ENCODE measurements at regions not wholly inside any gene's neighbourhood (a gene's known extent, or its start where the extent isn't known, plus 50 kb on each side); places are given as distances from the start of the nearest gene placed in this dataset.

- no peaks in the 10 kb centered on the region for H3K9me3 ChIP-seq
- H3K27me3 ChIP-seq: no peaks in the 10 kb centered on the region
- peaks cover 6% of the 10 kb centered on the region for H3K4me1 ChIP-seq
- no peak overlapping the region for H3K27ac ChIP-seq
- intact Hi-C loops (cut with DNase I): no loop called here
- no peak overlapping the region for H3K4me3 ChIP-seq
- ATAC-seq: no peak
- TF ChIP-seq CTCF (IDR thresholded peaks at IDR 0.05): no peak
- no peaks in the 10 kb centered on the region for H3K36me3 ChIP-seq
- DNase-seq: no peak
These were observed 102.6 kb upstream of the SLC6A6 start for GRCh38 chr3:14299767-14300166.

GRCh38 chr3:14300721-14301399, 101.5 kb upstream of the SLC6A6 start:
- ATAC-seq (peak; percentile 21), DNase-seq (no peak)
- Histone ChIP-seq H3K9me3 (no peaks in the 10 kb centered on the region), H3K27ac (no peak overlapping the region), H3K4me3 (no peak overlapping the region), H3K27me3 (no peaks in the 10 kb centered on the region), H3K36me3 (no peaks in the 10 kb centered on the region), H3K4me1 (peaks cover 6% of the 10 kb centered on the region)
- intact Hi-C loops (cut with DNase I): no loop called here
- no peak for TF ChIP-seq CTCF (IDR thresholded peaks at IDR 0.05)

- TF ChIP-seq CTCF (IDR thresholded peaks at IDR 0.05): no peak
- no peak overlapping the region for H3K4me3 ChIP-seq
- no peaks in the 10 kb centered on the region for H3K27me3 ChIP-seq
- H3K36me3 ChIP-seq: no peaks in the 10 kb centered on the region
- H3K4me1 ChIP-seq: peaks cover 6% of the 10 kb centered on the region
- ATAC-seq: peak; percentile 33
- intact Hi-C loops (cut with DNase I): no loop called here
- H3K27ac ChIP-seq: no peak overlapping the region
- no peaks in the 10 kb centered on the region for H3K9me3 ChIP-seq
- DNase-seq: peak; percentile 76
These were observed 100.8 kb upstream of the SLC6A6 start for GRCh38 chr3:14301558-14301957.

- no peak for DNase-seq
- intact Hi-C loops (cut with DNase I): no loop called here
- H3K27me3 ChIP-seq: no peaks in the 10 kb centered on the region
- no peak overlapping the region for H3K4me3 ChIP-seq
- H3K27ac ChIP-seq: no peak overlapping the region
- H3K9me3 ChIP-seq: no peaks in the 10 kb centered on the region
- H3K4me1 ChIP-seq: peaks cover 6% of the 10 kb centered on the region
- no peaks in the 10 kb centered on the region for H3K36me3 ChIP-seq
- TF ChIP-seq CTCF (IDR thresholded peaks at IDR 0.05): no peak
- ATAC-seq: no peak
These were observed 98.9 kb upstream of the SLC6A6 start for GRCh38 chr3:14303336-14304100.

- peaks cover 6% of the 10 kb centered on the region for H3K4me1 ChIP-seq
- no peaks in the 10 kb centered on the region for H3K9me3 ChIP-seq
- no peak overlapping the region for H3K27ac ChIP-seq
- TF ChIP-seq CTCF (IDR thresholded peaks at IDR 0.05): no peak
- DNase-seq (no peak), ATAC-seq (no peak)
- no peaks in the 10 kb centered on the region for H3K27me3 ChIP-seq
- no peaks in the 10 kb centered on the region for H3K36me3 ChIP-seq
- intact Hi-C loops (cut with DNase I): no loop called here
- no peak overlapping the region for H3K4me3 ChIP-seq
These were observed 98.0 kb upstream of the SLC6A6 start for GRCh38 chr3:14304101-14305045.

All from upper lobe of right lung (tissue), 1 donor.